Endothelial cell of umbilical vein (primary cell): ENCODE measurements at regions not wholly inside any gene's neighbourhood (a gene's known extent, or its start where the extent isn't known, plus 50 kb on each side); places are given as distances from the start of the nearest gene placed in this dataset.

Source experiments
- BruUV-seq: library from RNA; stranded (reverse); fragments of 400-500 nt; replicated peaks from 2 replicates; lab custom pipeline; 2021; lab: Mats Ljungman, UMichigan
- CTCF ChIA-PET: fragments of 300-600, 350-600 bp; sonication (Branson Sonifier 250); formaldehyde crosslinking; loops from one replicate; lab custom pipeline; 2021; ENCODE audit warnings: antibody characterized with exemption, inconsistent platforms; lab: Charles Lee
- POLR2A ChIA-PET: fragments of 300-600, 350-600 bp; sonication (Branson Sonifier 250); formaldehyde crosslinking; loops from one replicate; lab custom pipeline; 2021; ENCODE audit warnings: antibody characterized with exemption, inconsistent platforms; lab: Charles Lee
- DNase-seq: peaks from one replicate; pipeline ENCODE4 v3.0.0-alpha.2; 2011; ENCODE audit warnings: low read depth, low spot score
- FAIRE-seq: peaks from 2 replicates; lab custom pipeline; 2011; peaks lifted over from hg19 to GRCh38; lab: Jason Lieb, UNC
- H2AFZ ChIP-seq: 2 replicates; pipeline ENCODE4 v1.6.0; 2012; ENCODE audit warnings: low read depth, low read length, control low read depth, inconsistent platforms
- H3K27ac ChIP-seq: 2 replicates; pipeline ENCODE4 v1.5.1; 2011; ENCODE audit warnings: low read depth, mild to moderate bottlenecking, control low read depth, low read length, moderate library complexity; ENCODE audit not compliant: insufficient read depth
- H3K27me3 ChIP-seq, 2 experiments: 2 replicates each; pipeline versions ENCODE4 v1.6.0 to v1.6.1; 2011; ENCODE audit warnings: low read length in 2 of 2, mixed read lengths in 1 of 2; ENCODE audit not compliant: control insufficient read depth in 2 of 2, insufficient read depth in 2 of 2
- H3K36me3 ChIP-seq, 2 experiments: 2 replicates in 1 of 2; 3 replicates in 1 of 2; pipeline ENCODE4 v1.5.1; 2011; ENCODE audit warnings: low read length in 2 of 2, mild to moderate bottlenecking in 1 of 2, moderate library complexity in 1 of 2; ENCODE audit not compliant: control insufficient read depth in 2 of 2, insufficient read depth in 2 of 2; ENCODE audit errors: extremely low read depth in 1 of 2
- H3K4me1 ChIP-seq: 3 replicates; pipeline ENCODE4 v1.5.1; 2011; ENCODE audit warnings: mild to moderate bottlenecking, low read length; ENCODE audit not compliant: control insufficient read depth, insufficient read depth; ENCODE audit errors: extremely low read depth
- H3K4me2 ChIP-seq: 2 replicates; pipeline ENCODE4 v1.6.1; 2011; ENCODE audit warnings: low read length, control low read depth, mixed read lengths; ENCODE audit not compliant: insufficient read depth
- H3K4me3 ChIP-seq, 3 experiments: fragments of 200-600 bp in 1 of 3; sonication (generic), shearing (Covaris generic) in 1 of 3; replicated peaks in 1 of 3; 2 replicates each; pipeline ENCODE4 v1.5.1; 2011 to 2016; ENCODE audit warnings: control low read depth in 3 of 3, low read length in 3 of 3, mild to moderate bottlenecking in 2 of 3, inconsistent platforms in 1 of 3, low read depth in 1 of 3, moderate library complexity in 1 of 3; ENCODE audit not compliant: insufficient read depth in 1 of 3
- H3K79me2 ChIP-seq: 2 replicates; pipeline ENCODE4 v1.6.0; 2012; ENCODE audit warnings: low read length, inconsistent platforms; ENCODE audit not compliant: control insufficient read depth, insufficient read depth
- H3K9ac ChIP-seq: replicated peaks from 2 replicates; pipeline ENCODE3; 2011; ENCODE audit warnings: low read length, control low read depth; ENCODE audit not compliant: insufficient read depth; ENCODE audit errors: extremely low read depth
- H3K9me1 ChIP-seq: replicated peaks from 3 replicates; pipeline ENCODE4 v1.6.0; 2011; ENCODE audit warnings: mild to moderate bottlenecking, low read length; ENCODE audit not compliant: control insufficient read depth, insufficient read depth; ENCODE audit errors: extremely low read depth
- H3K9me3 ChIP-seq: replicated peaks from 2 replicates; pipeline ENCODE4 v1.5.1; 2012; ENCODE audit warnings: low read length, inconsistent platforms; ENCODE audit not compliant: control insufficient read depth, insufficient read depth
- H4K20me1 ChIP-seq: replicated peaks from 2 replicates; pipeline ENCODE3; 2011; ENCODE audit warnings: mild to moderate bottlenecking, low read length; ENCODE audit not compliant: control insufficient read depth, insufficient read depth; ENCODE audit errors: extremely low read depth
- CTCF ChIP-seq, 2 donors: IDR thresholded peaks; 1 replicate in 1 of 2; 2 replicates in 1 of 2; pipeline ENCODE4 v1.5.1; 2011; ENCODE audit warnings: low read length in 2 of 2, mild to moderate bottlenecking in 2 of 2, moderate library complexity in 2 of 2, control low read depth in 1 of 2, inconsistent platforms in 1 of 2, low read depth in 1 of 2; ENCODE audit not compliant: insufficient read depth in 1 of 2; ENCODE audit errors: extremely low read depth in 1 of 2
- EZH2 ChIP-seq: IDR thresholded peaks from 2 replicates; pipeline ENCODE4 v1.6.1; 2012; ENCODE audit warnings: borderline replicate concordance, low read depth, mild to moderate bottlenecking, moderate library complexity, low read length, inconsistent platforms; ENCODE audit not compliant: severe bottlenecking
- FOS ChIP-seq: IDR thresholded peaks from 2 replicates; pipeline ENCODE4 v1.6.1; 2011; ENCODE audit warnings: mild to moderate bottlenecking, low read length, moderate library complexity, borderline replicate concordance; ENCODE audit not compliant: insufficient read depth
- GATA2 ChIP-seq: IDR thresholded peaks from 2 replicates; pipeline ENCODE4 v1.7.0; 2011; ENCODE audit warnings: low read depth, mild to moderate bottlenecking, moderate library complexity, mixed read lengths, low read length; ENCODE audit not compliant: insufficient read length, insufficient read depth
- JUN ChIP-seq: IDR thresholded peaks from 2 replicates; pipeline ENCODE4 v1.6.1; 2011; ENCODE audit warnings: borderline replicate concordance, low read depth; ENCODE audit not compliant: insufficient read length, insufficient read depth
- MYC ChIP-seq: IDR thresholded peaks from one replicate; pipeline ENCODE4 v1.6.1; 2011; ENCODE audit warnings: mild to moderate bottlenecking, low read depth, low read length
- POLR2A ChIP-seq: IDR thresholded peaks from 2 replicates; pipeline ENCODE4 v1.6.1; 2012; ENCODE audit warnings: low read depth, mild to moderate bottlenecking, control low read depth, low read length
- POLR2AphosphoS5 ChIP-seq: IDR thresholded peaks from 2 replicates; pipeline ENCODE4 v1.6.1; 2012; ENCODE audit warnings: low read depth, mild to moderate bottlenecking, control low read depth, low read length, moderate library complexity; ENCODE audit not compliant: insufficient read depth
- dilution Hi-C: fragments of 300-500 bp; cut with MboI; formaldehyde crosslinking; loops from one replicate; pipeline ENCODE4 v1.15.0; 2019; ENCODE audit warnings: low sequenced_read_pairs; ENCODE audit not compliant: extremely low pct_ligation_motif_present
- intact Hi-C: fragments of 100-400 bp; cut with micrococcal nuclease; formaldehyde crosslinking; loops from one replicate; pipeline ENCODE4 v1.10.0; 2022
- TF ChIP-seq, protein P1 (sequence below): IDR thresholded peaks from 2 replicates; pipeline ENCODE4 v1.6.1; 2011; ENCODE audit not compliant: insufficient read depth, insufficient read length

- intact Hi-C loops = no loop called here
- CTCF ChIA-PET = interaction anchor here (2.4 to 2.6 kb wide), 2 partner anchors 12 to 14 kb away, joined by 8 to 10 read pairs; no protein-coding TSS in a partner anchor
These were observed 74.2 kb upstream of the NCOR2 start for GRCh38 chr12:124641591-124641990.

More at GRCh38 chr12:124641591-124641990, 74.2 kb upstream of the NCOR2 start:
- Histone ChIP-seq H2AFZ (no peak overlapping the region), H3K4me2 (no peak overlapping the region), H3K27ac (no peak overlapping the region), H4K20me1 (no peaks in the 10 kb centered on the region), H3K9me1 (no peaks in the 10 kb centered on the region), H3K36me3 (no peaks in the 10 kb centered on the region), H3K4me1 (peaks cover 4% of the 10 kb centered on the region), H3K9ac (no peak overlapping the region), H3K4me3 (no peak overlapping the region), H3K9me3 (no peaks in the 10 kb centered on the region), H3K27me3 (no peaks in the 10 kb centered on the region), H3K79me2 (no peaks in the 10 kb centered on the region)
- FAIRE-seq = no peak
- BruUV-seq = no TSS peak
- POLR2A ChIA-PET = no interaction called here
- no peak for TF ChIP-seq EZH2
- no peak for TF ChIP-seq JUN
- TF ChIP-seq POLR2AphosphoS5 = no peak
- TF ChIP-seq CTCF (IDR thresholded peaks at IDR 0.05; ENCODE audit: extremely low read depth in 1 of 2, insufficient read depth in 1 of 2, low read depth in 1 of 2, low read length in 2 of 2) = no peak
- TF ChIP-seq FOS = no peak
- TF ChIP-seq, protein P1, sequence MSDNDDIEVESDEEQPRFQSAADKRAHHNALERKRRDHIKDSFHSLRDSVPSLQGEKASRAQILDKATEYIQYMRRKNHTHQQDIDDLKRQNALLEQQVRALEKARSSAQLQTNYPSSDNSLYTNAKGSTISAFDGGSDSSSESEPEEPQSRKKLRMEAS = no peak
- no peak for TF ChIP-seq MYC
- no peak for TF ChIP-seq POLR2A
- no peak for TF ChIP-seq GATA2
- dilution Hi-C loops = no loop called here
- DNase-seq = no peak
